Esophagus squamous epithelium (tissue), 5 donors: ENCODE measurements at regions not wholly inside any gene's neighbourhood (a gene's known extent, or its start where the extent isn't known, plus 50 kb on each side); places are given as distances from the start of the nearest gene placed in this dataset.

Experiments used
- DNase-seq: peaks from one replicate; lab custom pipeline; 2025; lab: John Stamatoyannopoulos, UW
- H3K27ac ChIP-seq, 4 donors: fragments of 200-600 bp; sonication (generic); one replicate each; pipeline ENCODE4 v1.5.1; 2016 to 2019; ENCODE audit warnings: mild to moderate bottlenecking in 1 of 4
- H3K27me3 ChIP-seq, 4 donors: fragments of 200-600 bp; sonication (generic); 1 replicate in 3 of 4; 2 replicates in 1 of 4; pipeline versions ENCODE4 v1.5.1 to v1.6.0; 2017 to 2021; ENCODE audit warnings: antibody characterized with exemption in 1 of 4
- H3K36me3 ChIP-seq, 3 donors: fragments of 200-600 bp; sonication (generic); one replicate each; pipeline ENCODE4 v1.5.1; 2016 to 2019
- H3K4me1 ChIP-seq, 3 donors: fragments of 200-600 bp; sonication (generic); one replicate each; pipeline ENCODE4 v1.5.1; 2017 to 2019
- H3K4me3 ChIP-seq, 4 donors: fragments of 200-600 bp; sonication (generic); 1 replicate in 3 of 4; 2 replicates in 1 of 4; pipeline ENCODE4 v1.5.1; 2016 to 2019; ENCODE audit warnings: mild to moderate bottlenecking in 2 of 4, moderate library complexity in 1 of 4
- H3K9me3 ChIP-seq, 3 donors: fragments of 200-600 bp; sonication (generic); one replicate each; pipeline ENCODE4 v1.5.1; 2016 to 2019
- POLR2A ChIP-seq, 4 donors: fragments of 450-650 bp; IDR thresholded peaks; one replicate each; pipeline ENCODE4 v1.6.1; 2017; ENCODE audit warnings: antibody characterized with exemption in 4 of 4, mild to moderate bottlenecking in 4 of 4, moderate library complexity in 3 of 4
- WGBS, 2 donors: methylation state at CpG; one replicate each; pipeline ENCODE4 v1.1.5; 2018; 5-methylcytosine and 5-hydroxymethylcytosine counted together
- intact Hi-C: fragments of 100-400 bp; cut with DNase I; formaldehyde crosslinking; loops from one replicate; pipeline ENCODE4 v1.15.0; 2022
- TF ChIP-seq, protein P1 (sequence below), 6 experiments: fragments of 450-650 bp in 4 of 6; fragments of 200-600 bp in 2 of 6; sonication (generic) in 2 of 6; IDR thresholded peaks; one replicate each; pipeline ENCODE4 v1.5.1; 2016 to 2019; ENCODE audit warnings: antibody characterized with exemption in 6 of 6, mild to moderate bottlenecking in 4 of 6, moderate library complexity in 4 of 6
- donor health status: DM: yes; HTN: yes; CAD: no.

DNA sequence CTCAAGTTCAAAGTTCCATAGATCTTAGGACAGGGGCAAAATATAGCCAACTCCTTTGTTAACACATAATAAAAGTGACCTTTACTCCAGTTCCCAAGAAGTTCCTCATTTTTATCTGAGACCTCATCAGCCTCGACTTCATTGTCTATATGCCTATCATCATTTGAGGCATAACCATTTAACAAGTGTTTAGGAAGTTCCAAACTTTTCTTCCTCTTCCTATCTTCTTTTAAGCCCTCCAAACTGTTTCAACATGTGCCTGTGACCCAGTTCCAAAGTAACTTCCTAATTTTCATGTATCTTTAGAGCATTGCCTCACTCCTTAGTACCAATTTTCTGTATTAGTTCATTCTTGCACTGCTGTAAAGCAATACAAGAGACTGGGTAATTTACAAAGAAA is 569.1 kb downstream of the ANKRD7 start:
- Histone ChIP-seq H3K27ac (no peak overlapping the region), H3K9me3 (no peaks in the 10 kb centered on the region), H3K4me3 (no peak overlapping the region), H3K4me1 (no peaks in the 10 kb centered on the region), H3K27me3 (no peaks in the 10 kb centered on the region), H3K36me3 (no peaks in the 10 kb centered on the region)
- DNase-seq, result no peak
- WGBS, 2 donors, result 50 to 55% methylated on average over 1 of the region's 1 CpG
- intact Hi-C loops, result no loop called here
- no peak for TF ChIP-seq POLR2A (IDR thresholded peaks at IDR 0.05)
- TF ChIP-seq, protein P1, sequence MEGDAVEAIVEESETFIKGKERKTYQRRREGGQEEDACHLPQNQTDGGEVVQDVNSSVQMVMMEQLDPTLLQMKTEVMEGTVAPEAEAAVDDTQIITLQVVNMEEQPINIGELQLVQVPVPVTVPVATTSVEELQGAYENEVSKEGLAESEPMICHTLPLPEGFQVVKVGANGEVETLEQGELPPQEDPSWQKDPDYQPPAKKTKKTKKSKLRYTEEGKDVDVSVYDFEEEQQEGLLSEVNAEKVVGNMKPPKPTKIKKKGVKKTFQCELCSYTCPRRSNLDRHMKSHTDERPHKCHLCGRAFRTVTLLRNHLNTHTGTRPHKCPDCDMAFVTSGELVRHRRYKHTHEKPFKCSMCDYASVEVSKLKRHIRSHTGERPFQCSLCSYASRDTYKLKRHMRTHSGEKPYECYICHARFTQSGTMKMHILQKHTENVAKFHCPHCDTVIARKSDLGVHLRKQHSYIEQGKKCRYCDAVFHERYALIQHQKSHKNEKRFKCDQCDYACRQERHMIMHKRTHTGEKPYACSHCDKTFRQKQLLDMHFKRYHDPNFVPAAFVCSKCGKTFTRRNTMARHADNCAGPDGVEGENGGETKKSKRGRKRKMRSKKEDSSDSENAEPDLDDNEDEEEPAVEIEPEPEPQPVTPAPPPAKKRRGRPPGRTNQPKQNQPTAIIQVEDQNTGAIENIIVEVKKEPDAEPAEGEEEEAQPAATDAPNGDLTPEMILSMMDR (IDR thresholded peaks at IDR 0.05), result no peak

DNA sequence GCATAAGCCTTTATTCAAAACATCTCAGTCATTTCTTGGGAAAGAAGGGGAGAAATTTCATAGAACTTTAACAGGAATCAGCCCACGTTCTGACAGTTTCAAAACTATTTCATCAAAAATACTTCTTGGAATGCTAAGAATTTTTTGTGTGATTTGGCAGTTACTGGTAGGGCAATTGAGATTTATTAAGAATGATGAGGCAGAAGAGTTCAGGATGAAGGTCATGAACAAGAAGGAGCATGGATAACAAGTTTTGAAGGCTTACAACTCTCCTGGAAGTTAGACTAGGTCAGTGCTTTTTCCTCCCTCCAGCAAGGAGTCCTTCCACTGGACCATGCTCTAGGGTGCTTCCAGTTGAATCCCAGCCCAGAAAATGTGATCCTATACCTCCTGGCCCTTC is 569.9 kb downstream of the ANKRD7 start:
- Histone ChIP-seq H3K4me3 (no peak overlapping the region), H3K9me3 (no peaks in the 10 kb centered on the region), H3K4me1 (no peaks in the 10 kb centered on the region), H3K36me3 (no peaks in the 10 kb centered on the region), H3K27me3 (no peaks in the 10 kb centered on the region), H3K27ac (no peak overlapping the region)
- TF ChIP-seq, protein P1 (IDR thresholded peaks at IDR 0.05), result no peak
- no peak for TF ChIP-seq POLR2A (IDR thresholded peaks at IDR 0.05)
- WGBS, 2 donors, result 13 to 17% methylated on average over 1 of the region's 1 CpG
- no peak for DNase-seq
- intact Hi-C loops, result no loop called here

DNA sequence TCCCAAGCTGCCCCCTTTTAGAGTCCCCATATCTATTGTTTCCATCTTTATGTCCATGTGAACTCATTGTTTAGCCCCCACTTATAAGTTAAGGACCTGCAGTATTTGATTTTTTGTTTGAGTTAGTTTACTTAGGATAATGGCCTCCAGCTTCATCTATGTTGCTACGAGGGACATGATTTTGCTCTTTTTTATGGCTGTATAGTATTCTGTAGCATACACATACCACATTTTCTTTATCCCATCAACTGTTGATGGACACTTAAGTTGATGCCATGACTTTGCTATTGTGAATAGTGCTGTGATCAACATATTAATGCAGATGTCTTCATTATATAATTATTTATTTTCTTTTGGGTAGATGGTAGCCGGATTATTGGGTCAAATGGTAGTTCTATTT is 576.9 kb downstream of the ANKRD7 start:
- Histone ChIP-seq H3K4me1 (no peaks in the 10 kb centered on the region), H3K9me3 (no peaks in the 10 kb centered on the region), H3K36me3 (no peaks in the 10 kb centered on the region), H3K27ac (no peak overlapping the region), H3K27me3 (no peaks in the 10 kb centered on the region), H3K4me3 (no peak overlapping the region)
- DNase-seq, result no peak
- WGBS, 2 donors, result 71 to 81% methylated on average over 2 of the region's 2 CpGs
- TF ChIP-seq POLR2A (IDR thresholded peaks at IDR 0.05), result no peak
- TF ChIP-seq, protein P1 (IDR thresholded peaks at IDR 0.05), result no peak
- intact Hi-C loops, result no loop called here

DNA sequence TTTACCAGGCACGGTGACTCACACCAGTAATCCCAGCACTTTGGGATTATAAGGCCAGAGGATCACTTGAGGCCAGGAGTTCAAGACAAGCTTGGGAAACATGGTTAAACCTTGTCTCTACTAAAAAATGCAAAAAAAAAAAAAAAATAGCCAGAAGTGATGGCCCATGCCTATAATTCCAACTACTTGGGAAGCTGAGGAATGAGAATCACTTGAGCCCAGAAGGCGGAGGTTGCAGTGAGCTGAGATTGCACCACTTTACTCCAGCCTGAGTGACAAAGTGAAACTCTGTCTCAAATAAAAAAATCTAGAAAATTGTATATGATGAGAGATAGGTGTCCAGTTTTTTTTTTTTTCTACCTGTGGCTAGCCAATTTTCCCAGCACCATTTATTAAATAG is 578.2 kb downstream of the ANKRD7 start:
- WGBS, 2 donors, result 89 to 97% methylated on average over 2 of the region's 2 CpGs
- Histone ChIP-seq H3K4me3 (no peak overlapping the region), H3K27ac (no peak overlapping the region), H3K9me3 (no peaks in the 10 kb centered on the region), H3K4me1 (no peaks in the 10 kb centered on the region), H3K36me3 (no peaks in the 10 kb centered on the region), H3K27me3 (no peaks in the 10 kb centered on the region)
- TF ChIP-seq, protein P1 (IDR thresholded peaks at IDR 0.05), result no peak
- no peak for TF ChIP-seq POLR2A (IDR thresholded peaks at IDR 0.05)
- no peak for DNase-seq
- intact Hi-C loops, result no loop called here

DNA sequence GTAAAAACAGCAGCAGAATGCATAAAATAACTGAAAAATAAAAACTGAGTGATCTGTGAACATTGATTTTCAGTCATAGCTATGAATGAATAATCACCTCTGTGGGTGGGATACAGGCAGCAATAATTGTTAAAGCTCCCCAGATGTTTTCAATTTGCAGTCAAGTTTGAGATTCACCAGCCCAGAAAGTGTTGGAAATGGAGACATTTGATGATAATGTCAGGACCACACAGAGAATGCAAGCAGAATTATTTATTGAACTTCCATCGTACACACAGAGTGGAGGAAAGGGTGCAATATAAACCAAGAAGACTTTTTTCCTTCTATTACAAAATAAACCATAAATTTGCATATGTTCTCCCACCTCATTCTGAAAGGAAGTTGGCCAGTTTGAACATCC is 601.7 kb downstream of the ANKRD7 start:
- H3K4me1 ChIP-seq, result no peaks in the 10 kb centered on the region
- 36 to 41% methylated on average over 1 of the region's 1 CpG for WGBS, 2 donors
- no peaks in the 10 kb centered on the region for H3K9me3 ChIP-seq
- intact Hi-C loops, result no loop called here
- H3K27ac ChIP-seq, result no peak overlapping the region
- TF ChIP-seq, protein P1 (IDR thresholded peaks at IDR 0.05), result no peak
- TF ChIP-seq POLR2A (IDR thresholded peaks at IDR 0.05), result no peak
- no peaks in the 10 kb centered on the region for H3K27me3 ChIP-seq
- DNase-seq, result no peak
- no peak overlapping the region for H3K4me3 ChIP-seq
- no peaks in the 10 kb centered on the region for H3K36me3 ChIP-seq
